PC-9 (cell line): ENCODE measurements at regions not wholly inside any gene's neighbourhood (a gene's known extent, or its start where the extent isn't known, plus 50 kb on each side); places are given as distances from the start of the nearest gene placed in this dataset.

Experiments used
- BruUV-seq: library from RNA; stranded (reverse); fragments of 400-500 nt; replicated peaks from 2 replicates; lab custom pipeline; 2021; lab: Mats Ljungman, UMichigan
- CTCF ChIA-PET: fragments of 300-600 bp; sonication (Branson Sonifier 250); formaldehyde crosslinking; loops from one replicate; lab custom pipeline; 2022; ENCODE audit warnings: antibody characterized with exemption; lab: Charles Lee
- POLR2A ChIA-PET: fragments of 300-600 bp; sonication (Branson Sonifier 250); formaldehyde crosslinking; loops from one replicate; lab custom pipeline; 2022; ENCODE audit warnings: antibody characterized with exemption; ENCODE audit not compliant: unreplicated experiment; lab: Charles Lee
- DNase-seq, 2 experiments: peaks; one replicate each; pipeline versions ENCODE4 v3.0.0 to v3.0.0-alpha.2; 2015 to 2022; ENCODE audit warnings: mixed read lengths in 1 of 2
- H2AFZ ChIP-seq: fragments of 200-600 bp; sonication (generic); 2 replicates; pipeline ENCODE4 v1.8.1; 2017; ENCODE audit warnings: antibody characterized with exemption
- H3F3A ChIP-seq: fragments of 200-600 bp; sonication (generic); 2 replicates; pipeline ENCODE4 v1.8.1; 2017; ENCODE audit warnings: antibody characterized with exemption, mild to moderate bottlenecking, low read depth; ENCODE audit not compliant: insufficient read depth
- H3K27ac ChIP-seq: fragments of 200-600 bp; sonication (generic); 2 replicates; pipeline ENCODE4 v1.6.1; 2016; ENCODE audit warnings: mixed run types
- H3K27me3 ChIP-seq: fragments of 200-600 bp; sonication (generic); 2 replicates; pipeline ENCODE4 v1.6.1; 2016; ENCODE audit warnings: low read depth, mixed run types; ENCODE audit not compliant: insufficient read depth
- H3K36me3 ChIP-seq: fragments of 200-600 bp; sonication (generic); 2 replicates; pipeline ENCODE4 v1.6.1; 2016; ENCODE audit warnings: low read depth, mixed run types
- H3K4me1 ChIP-seq: fragments of 200-600 bp; sonication (generic); replicated peaks from 2 replicates; pipeline ENCODE4 v1.6.1; 2016; ENCODE audit warnings: mixed run types; ENCODE audit not compliant: insufficient read depth
- H3K4me2 ChIP-seq: fragments of 200-600 bp; sonication (generic); 2 replicates; pipeline ENCODE4 v1.6.1; 2017; ENCODE audit warnings: mixed run types
- H3K4me3 ChIP-seq: fragments of 200-600 bp; sonication (generic); 2 replicates; pipeline ENCODE4 v1.6.1; 2016; ENCODE audit warnings: mixed run types
- H3K79me2 ChIP-seq: fragments of 200-600 bp; sonication (generic); 2 replicates; pipeline ENCODE4 v1.6.1; 2017; ENCODE audit warnings: low read depth, mixed run types
- H3K9me2 ChIP-seq: fragments of 200-600 bp; sonication (generic); 2 replicates; pipeline ENCODE4 v1.8.1; 2017; ENCODE audit warnings: mild to moderate bottlenecking; ENCODE audit not compliant: insufficient read depth
- H3K9me3 ChIP-seq: fragments of 200-600 bp; sonication (generic); 2 replicates; pipeline ENCODE4 v1.8.1; 2016; ENCODE audit warnings: low read depth; ENCODE audit not compliant: insufficient read depth
- H4K20me1 ChIP-seq: fragments of 200-600 bp; sonication (generic); 2 replicates; pipeline ENCODE4 v1.8.1; 2017; ENCODE audit not compliant: insufficient read depth
- EZH2 ChIP-seq: fragments of 200-600 bp; sonication (generic); IDR thresholded peaks from 2 replicates; pipeline ENCODE4 v1.8.0; 2017; ENCODE audit warnings: antibody characterized with exemption, low read depth
- intact Hi-C: fragments of 100-400 bp; cut with micrococcal nuclease; formaldehyde crosslinking; loops from one replicate; pipeline ENCODE4 v1.10.0; 2022; ENCODE audit not compliant: unreplicated experiment
- TF ChIP-seq, protein P1 (sequence below): fragments of 200-600 bp; sonication (generic); conservative IDR thresholded peaks from 2 replicates; pipeline ENCODE4 v1.6.1; 2017; ENCODE audit warnings: mixed run types, antibody characterized with exemption, mild to moderate bottlenecking, moderate library complexity

DNA sequence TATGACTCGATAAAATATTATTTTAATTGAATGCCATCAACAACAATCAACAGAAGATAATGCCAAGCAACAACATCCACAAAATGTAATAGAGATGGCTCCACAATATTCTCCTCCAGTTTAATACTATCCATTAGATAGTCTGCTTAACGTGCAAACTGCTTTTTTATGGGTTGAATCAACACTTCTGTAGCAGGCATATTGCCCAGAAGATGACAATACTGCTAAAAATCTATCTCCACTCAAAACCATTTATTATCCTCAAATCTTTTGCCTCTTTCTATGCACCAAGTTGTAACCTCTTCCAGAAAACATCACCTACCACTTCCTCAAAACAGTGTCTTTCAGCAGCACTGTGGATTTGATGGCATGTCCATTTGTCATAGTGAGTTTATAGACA is 295.7 kb upstream of the LMCD1 start:
- no peak overlapping the region for H3K27ac ChIP-seq
- no TSS peak for BruUV-seq
- no peak overlapping the region for H3K4me2 ChIP-seq
- no peaks in the 10 kb centered on the region for H3F3A ChIP-seq
- H3K27me3 ChIP-seq: no peaks in the 10 kb centered on the region
- no peaks in the 10 kb centered on the region for H3K9me2 ChIP-seq
- intact Hi-C loops: no loop called here
- no peak for DNase-seq
- ChIA-PET POLR2A (no interaction called here), CTCF (no interaction called here)
- no peaks in the 10 kb centered on the region for H4K20me1 ChIP-seq
- TF ChIP-seq, protein P1, sequence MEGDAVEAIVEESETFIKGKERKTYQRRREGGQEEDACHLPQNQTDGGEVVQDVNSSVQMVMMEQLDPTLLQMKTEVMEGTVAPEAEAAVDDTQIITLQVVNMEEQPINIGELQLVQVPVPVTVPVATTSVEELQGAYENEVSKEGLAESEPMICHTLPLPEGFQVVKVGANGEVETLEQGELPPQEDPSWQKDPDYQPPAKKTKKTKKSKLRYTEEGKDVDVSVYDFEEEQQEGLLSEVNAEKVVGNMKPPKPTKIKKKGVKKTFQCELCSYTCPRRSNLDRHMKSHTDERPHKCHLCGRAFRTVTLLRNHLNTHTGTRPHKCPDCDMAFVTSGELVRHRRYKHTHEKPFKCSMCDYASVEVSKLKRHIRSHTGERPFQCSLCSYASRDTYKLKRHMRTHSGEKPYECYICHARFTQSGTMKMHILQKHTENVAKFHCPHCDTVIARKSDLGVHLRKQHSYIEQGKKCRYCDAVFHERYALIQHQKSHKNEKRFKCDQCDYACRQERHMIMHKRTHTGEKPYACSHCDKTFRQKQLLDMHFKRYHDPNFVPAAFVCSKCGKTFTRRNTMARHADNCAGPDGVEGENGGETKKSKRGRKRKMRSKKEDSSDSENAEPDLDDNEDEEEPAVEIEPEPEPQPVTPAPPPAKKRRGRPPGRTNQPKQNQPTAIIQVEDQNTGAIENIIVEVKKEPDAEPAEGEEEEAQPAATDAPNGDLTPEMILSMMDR: no peak
- no peak for TF ChIP-seq EZH2
- no peaks in the 10 kb centered on the region for H3K9me3 ChIP-seq
- H3K36me3 ChIP-seq: no peaks in the 10 kb centered on the region
- no peaks in the 10 kb centered on the region for H3K4me1 ChIP-seq
- no peak overlapping the region for H3K4me3 ChIP-seq
- H2AFZ ChIP-seq: no peak overlapping the region
- H3K79me2 ChIP-seq: no peaks in the 10 kb centered on the region

DNA sequence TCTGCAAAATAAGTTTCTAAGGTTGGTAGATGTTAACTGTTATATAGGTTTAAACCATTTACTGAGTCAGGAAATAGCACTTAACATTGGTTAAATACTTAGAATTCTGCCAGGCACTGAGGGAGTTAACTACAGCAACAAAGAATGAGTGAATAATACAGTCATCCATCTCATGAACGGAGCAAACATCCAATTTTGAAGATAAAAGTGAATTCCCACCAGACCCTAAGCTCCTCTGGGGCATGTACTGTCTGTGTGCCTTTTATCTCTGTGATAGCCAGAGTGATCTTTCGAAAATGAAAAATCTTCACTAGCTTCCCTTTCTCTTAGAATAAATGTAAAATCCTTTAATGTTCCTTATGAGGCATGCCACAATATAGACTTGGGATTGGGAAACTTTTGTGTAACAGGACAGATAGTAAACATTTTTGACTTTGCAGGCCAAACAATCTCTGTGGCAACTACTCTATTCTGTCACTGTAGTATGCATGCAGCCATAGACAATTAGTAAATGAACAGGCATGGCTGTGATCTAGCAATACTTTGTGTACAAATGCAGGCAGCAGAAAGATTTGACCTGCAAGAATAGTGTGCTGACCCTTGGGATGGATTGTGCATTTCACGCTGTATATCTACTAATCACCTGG is 294.5 kb upstream of the LMCD1 start:
- no peak overlapping the region for H3K4me3 ChIP-seq
- H3K9me2 ChIP-seq: no peaks in the 10 kb centered on the region
- H3K27ac ChIP-seq: no peak overlapping the region
- ChIA-PET CTCF (no interaction called here), POLR2A (no interaction called here)
- intact Hi-C loops: no loop called here
- no peak for DNase-seq
- no peak overlapping the region for H3K4me2 ChIP-seq
- no peaks in the 10 kb centered on the region for H3K4me1 ChIP-seq
- no peaks in the 10 kb centered on the region for H3K79me2 ChIP-seq
- no peaks in the 10 kb centered on the region for H3F3A ChIP-seq
- no peaks in the 10 kb centered on the region for H3K36me3 ChIP-seq
- no TSS peak for BruUV-seq
- no peaks in the 10 kb centered on the region for H3K27me3 ChIP-seq
- H3K9me3 ChIP-seq: no peaks in the 10 kb centered on the region
- no peaks in the 10 kb centered on the region for H4K20me1 ChIP-seq
- no peak overlapping the region for H2AFZ ChIP-seq
- no peak for TF ChIP-seq EZH2
- TF ChIP-seq, protein P1: no peak

DNA sequence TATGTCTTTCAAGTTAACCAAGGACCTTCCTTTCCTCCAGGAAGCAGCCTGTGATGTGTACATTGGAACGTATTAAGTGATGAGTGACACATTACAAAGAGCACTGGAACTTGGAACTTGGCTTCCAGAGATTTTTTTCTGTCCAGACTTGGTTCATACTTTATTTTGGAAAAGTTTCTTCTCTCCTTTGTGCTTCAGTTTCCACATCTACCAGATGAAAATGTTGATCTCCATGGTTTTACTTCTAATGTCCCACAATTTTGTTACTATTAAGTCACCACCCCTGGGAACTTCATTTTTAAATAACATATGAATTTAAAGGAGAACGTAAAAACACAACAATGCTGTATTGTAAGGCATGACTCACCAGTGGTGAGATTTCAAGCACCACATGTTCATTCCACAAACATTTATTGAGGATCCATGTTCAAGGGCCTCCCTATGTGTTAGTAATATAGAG is 290.7 kb upstream of the LMCD1 start:
- Histone ChIP-seq H3K4me1 (no peaks in the 10 kb centered on the region), H3K9me2 (no peaks in the 10 kb centered on the region), H3K4me3 (no peak overlapping the region), H3K79me2 (no peaks in the 10 kb centered on the region), H4K20me1 (no peaks in the 10 kb centered on the region), H3K9me3 (no peaks in the 10 kb centered on the region), H3K27me3 (no peaks in the 10 kb centered on the region), H2AFZ (no peak overlapping the region), H3K4me2 (no peak overlapping the region), H3F3A (no peaks in the 10 kb centered on the region), H3K27ac (no peak overlapping the region), H3K36me3 (no peaks in the 10 kb centered on the region)
- BruUV-seq: no TSS peak
- no peak for TF ChIP-seq EZH2
- TF ChIP-seq, protein P1: no peak
- intact Hi-C loops: no loop called here
- no peak for DNase-seq
- POLR2A ChIA-PET: no interaction called here
- CTCF ChIA-PET: no interaction called here
